SHP77 (cell line): ENCODE measurements at regions not wholly inside any gene's neighbourhood (a gene's known extent, or its start where the extent isn't known, plus 50 kb on each side); places are given as distances from the start of the nearest gene placed in this dataset.

Source experiments
- DNase-seq, 2 experiments: peaks; one replicate each; lab custom pipeline; 2025; lab: John Stamatoyannopoulos, UW

- peak in 1 of 2 experiments; percentile 21 for DNase-seq
Observed at GRCh38 chr17:74049167-74049966, 154.1 kb upstream of the RPL38 start.

GRCh38 chr17:74049967-74050458, 153.5 kb upstream of the RPL38 start:
- DNase-seq, result peak; percentile 57 to 59

GRCh38 chr17:74051348-74051747, 152.1 kb upstream of the RPL38 start:
- DNase-seq, result no peak

- no peak for DNase-seq
Observed at GRCh38 chr17:74052993-74053711, 150.3 kb upstream of the RPL38 start.

- no peak for DNase-seq
Observed at GRCh38 chr17:74053712-74054078, 149.8 kb upstream of the RPL38 start.

GRCh38 chr17:74054249-74054648, 149.2 kb upstream of the RPL38 start:
- no peak for DNase-seq

GRCh38 chr17:74055508-74056160, 147.8 kb upstream of the RPL38 start:
- no peak for DNase-seq

GRCh38 chr17:74059479-74060240, 143.8 kb upstream of the RPL38 start:
- DNase-seq, result peak; percentile 93 to 97

GRCh38 chr17:74061758-74062157, 141.7 kb upstream of the RPL38 start:
- no peak for DNase-seq

GRCh38 chr17:74062234-74062633, 141.2 kb upstream of the RPL38 start:
- no peak for DNase-seq

GRCh38 chr17:74063439-74063838, 140.0 kb upstream of the RPL38 start:
- no peak for DNase-seq

- no peak for DNase-seq
Observed at GRCh38 chr17:74070374-74070773, 133.1 kb upstream of the RPL38 start.

GRCh38 chr17:74070998-74071679, 132.3 kb upstream of the RPL38 start:
- DNase-seq, result no peak

GRCh38 chr17:74072340-74072739, 131.1 kb upstream of the RPL38 start:
- DNase-seq, result no peak

- DNase-seq, result no peak
Observed at GRCh38 chr17:74076446-74076845, 127.0 kb upstream of the RPL38 start.

- no peak for DNase-seq
Observed at GRCh38 chr17:74077231-74077630, 126.2 kb upstream of the RPL38 start.

GRCh38 chr17:74078363-74078941, 125.0 kb upstream of the RPL38 start:
- DNase-seq, result no peak

- no peak for DNase-seq
Observed at GRCh38 chr17:74079537-74080300, 123.8 kb upstream of the RPL38 start.

- no peak for DNase-seq
Observed at GRCh38 chr17:74080656-74081582, 122.6 kb upstream of the RPL38 start.
